Activated CD4-positive, alpha-beta T cell treated with anti-CD3 and anti-CD28 coated beads, Interleukin-2, amount 50 U/mL, for 16 hours (primary cell): ENCODE measurements at regions not wholly inside any gene's neighbourhood (a gene's known extent, or its start where the extent isn't known, plus 50 kb on each side); places are given as distances from the start of the nearest gene placed in this dataset.
"Not testable (repeated sequence)": the region's sequence is repeated elsewhere in the genome, so short reads cannot be mapped to it uniquely, and the experiment has no call there.

Experiments used
- DNase-seq: peaks from one replicate; pipeline ENCODE4 v3.0.0-alpha.2; 2020

DNA sequence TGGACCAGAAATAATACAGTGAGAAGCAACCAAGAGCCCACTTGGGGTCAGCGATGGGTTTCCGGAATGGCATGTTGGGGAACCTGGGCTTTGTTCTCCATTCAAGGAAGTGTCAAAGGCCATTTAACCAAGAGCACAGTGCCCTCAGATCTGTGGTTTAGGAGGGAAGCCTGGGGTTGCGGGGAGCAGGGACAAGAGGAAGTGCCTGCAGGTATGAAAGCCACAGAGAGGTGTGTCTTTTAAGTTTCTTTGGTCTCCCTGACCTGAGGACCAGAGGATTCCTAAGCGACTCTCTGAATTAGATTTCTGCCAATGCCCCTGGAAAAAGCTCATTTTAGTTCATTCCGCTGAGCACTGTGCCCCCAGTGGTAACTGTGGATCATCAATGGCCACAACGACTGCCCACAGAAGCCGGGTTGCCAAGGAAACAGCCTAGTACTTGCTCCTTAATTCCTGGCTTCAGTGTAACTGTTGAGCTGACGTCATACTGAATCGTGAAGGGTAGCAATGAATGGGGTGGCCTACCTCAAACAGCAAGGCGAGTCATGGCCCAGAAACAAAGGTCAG lies 107.3 kb upstream of the SPIN1 start:
- DNase-seq = no peak

DNA sequence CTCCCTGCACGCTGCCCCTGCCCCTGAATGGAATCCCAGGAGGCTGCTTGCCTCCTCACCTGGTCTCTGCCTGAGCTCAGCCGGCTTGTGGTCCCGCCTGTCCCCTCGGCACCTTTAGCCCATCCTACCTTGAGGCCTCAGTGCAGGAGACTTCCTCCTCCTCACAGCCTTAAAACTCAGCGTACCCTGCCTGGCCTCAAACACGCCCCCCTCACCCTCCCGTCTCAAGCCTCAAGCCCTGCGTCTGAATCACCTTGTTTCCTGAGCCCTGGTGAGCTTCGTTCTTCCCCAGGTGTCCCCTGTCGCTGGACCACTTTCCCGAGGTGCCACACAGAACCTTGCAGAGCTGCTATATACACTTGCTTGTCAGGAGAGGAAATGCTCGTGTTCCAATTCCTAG lies 110.2 kb upstream of the SPIN1 start:
- DNase-seq = no peak

DNA sequence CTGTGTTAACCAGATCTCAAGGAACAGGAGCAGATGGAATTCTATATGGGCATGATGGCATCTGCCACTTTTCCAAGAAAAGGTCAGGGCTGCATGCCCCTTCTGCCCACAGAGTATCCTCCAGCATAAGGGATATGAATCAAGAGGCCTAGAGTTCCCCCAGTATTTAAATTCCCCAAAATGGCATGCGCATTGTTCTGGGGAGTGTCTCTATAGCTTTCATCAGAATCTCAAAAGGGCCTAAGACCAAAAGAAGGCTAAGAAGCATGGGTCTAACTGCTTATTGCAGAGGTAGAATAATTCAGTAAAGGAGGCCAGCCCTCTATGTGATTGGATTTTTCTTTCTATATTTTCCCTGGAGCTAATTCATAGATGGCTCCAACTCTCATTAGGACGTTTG lies 114.2 kb upstream of the SPIN1 start:
- DNase-seq = no peak

DNA sequence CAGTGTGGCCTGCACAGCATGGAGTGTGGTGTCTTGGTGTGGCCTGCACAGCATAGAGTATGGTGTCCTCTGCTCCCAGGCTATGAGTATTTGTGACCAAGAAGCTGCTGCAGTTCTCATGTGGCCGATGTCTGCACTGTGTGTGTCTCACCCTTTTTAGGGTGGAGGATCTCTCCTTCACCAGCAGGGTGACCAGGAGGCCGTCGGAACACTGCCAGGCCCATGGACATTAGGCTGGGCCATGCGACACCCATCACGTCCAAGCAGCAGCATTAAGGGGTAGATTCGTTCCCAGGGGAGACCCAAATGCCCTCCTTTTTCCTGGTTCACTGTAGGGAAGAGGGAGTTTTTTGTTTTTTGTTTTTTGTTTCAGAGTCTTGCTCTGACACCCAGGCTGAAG lies 115.3 kb upstream of the SPIN1 start:
- DNase-seq = no peak

DNA sequence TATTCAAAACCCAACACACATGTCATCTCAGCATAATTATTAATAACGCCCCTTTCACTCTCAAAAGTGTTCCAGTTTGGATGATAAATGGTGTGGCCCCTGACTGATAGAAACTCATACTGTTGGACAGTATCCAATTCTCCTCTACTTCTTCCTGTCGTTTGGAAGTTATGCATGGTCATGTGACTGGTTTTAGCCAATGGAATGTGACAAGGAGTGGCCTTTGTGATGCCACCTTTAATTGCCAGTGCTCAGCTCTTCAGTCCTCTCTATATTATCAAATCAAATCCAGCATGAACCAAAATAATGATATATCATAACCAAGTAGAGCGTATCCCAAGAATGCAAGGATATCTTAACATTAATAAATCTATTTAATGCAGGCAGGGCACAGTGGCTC lies 117.8 kb upstream of the SPIN1 start:
- no peak for DNase-seq

DNA sequence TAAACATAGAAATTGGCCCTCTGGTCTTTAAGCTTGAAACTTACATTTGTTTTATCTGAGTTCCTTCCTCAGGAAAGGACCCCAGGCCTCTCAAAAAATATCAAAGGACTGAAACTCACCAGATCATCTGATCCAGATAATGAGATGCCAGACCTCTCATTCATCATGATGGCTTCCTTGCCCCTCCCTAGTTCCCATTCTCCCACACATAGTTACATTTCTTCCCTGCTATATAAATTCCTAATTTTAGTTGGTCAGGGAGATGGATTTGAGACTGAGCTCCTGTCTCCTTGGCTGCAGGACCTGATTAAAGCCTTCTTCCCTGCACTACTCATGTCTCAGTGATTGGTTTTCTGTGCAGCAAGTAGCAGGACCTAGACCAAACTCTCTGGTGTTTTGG lies 119.4 kb upstream of the SPIN1 start:
- DNase-seq = no peak

DNA sequence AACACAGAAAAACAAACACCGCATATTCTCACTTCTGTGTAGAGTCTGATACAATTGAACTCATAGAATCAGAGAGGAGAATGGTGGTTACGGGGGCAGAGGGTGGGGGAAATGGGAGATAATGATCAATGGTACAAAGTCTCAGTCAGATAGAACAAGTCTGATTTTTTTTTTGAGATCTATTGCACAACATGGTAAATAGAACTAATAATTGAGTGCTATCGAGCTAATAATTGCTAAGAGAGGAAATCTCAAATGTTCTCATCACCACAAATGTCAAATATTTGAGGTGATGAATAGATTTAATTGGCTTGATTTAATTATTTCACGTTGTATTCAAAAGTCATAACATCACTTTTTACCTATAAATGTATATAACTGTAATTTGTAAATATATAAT lies 121.0 kb upstream of the SPIN1 start:
- no peak for DNase-seq

DNA sequence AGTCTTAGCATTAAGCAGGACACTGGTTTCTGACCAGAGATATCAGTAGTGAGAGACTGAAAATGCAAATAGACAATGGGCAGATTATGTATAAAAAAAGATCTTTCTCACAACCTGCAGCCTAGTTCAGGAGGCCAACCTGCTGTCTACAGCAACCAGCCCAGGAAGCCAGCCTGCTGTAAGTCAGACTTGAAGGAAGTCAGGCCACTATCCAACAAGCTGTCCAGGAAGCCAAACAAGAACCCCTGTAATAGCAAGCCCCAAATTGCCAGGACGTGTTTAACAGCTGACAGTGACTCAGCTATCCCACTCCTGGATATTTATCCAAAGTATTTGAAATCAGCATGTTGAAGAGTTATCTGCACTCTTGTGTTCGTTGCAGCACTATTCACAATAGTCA lies 121.8 kb upstream of the SPIN1 start:
- no peak for DNase-seq

DNA sequence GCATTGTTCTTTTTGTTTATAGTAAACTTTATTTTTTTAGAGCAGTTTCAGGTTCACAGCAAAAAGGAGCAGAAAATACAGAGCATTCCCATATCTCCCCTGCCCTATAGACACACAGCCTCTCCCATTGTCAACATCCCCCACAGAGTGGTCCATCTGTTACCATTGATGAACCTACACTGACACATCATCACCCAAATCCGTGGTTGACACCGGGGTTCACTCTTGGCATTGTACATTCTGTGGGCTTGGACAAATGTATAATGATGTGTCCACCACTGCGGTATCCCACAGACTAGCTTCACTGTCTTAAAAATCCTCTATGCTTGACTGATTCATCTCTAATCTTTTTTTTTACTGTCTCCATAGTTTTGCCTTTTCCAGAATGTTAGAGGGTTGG lies 120.7 kb upstream of the SPATA31C2 start:
- DNase-seq = no peak

DNA sequence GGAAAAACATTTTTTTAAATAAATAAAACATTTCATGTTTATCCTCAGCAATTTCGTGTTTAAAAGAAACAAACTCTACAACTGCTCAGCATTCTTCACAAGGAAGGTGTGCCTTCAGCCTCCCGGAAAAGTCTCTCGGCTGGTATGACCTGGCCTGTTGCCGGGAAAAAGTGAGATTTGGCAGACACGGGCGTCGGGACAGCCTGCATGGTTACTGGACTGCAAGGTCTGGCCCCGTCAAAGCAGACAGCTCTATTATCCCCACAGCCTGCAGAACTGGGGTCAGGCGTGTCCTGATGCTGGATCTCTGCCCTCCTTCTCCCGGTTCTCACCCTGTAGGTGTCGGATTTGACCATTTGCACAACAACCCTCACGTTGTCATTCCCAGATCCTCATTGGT lies 120.3 kb upstream of the SPATA31C2 start:
- DNase-seq = no peak

DNA sequence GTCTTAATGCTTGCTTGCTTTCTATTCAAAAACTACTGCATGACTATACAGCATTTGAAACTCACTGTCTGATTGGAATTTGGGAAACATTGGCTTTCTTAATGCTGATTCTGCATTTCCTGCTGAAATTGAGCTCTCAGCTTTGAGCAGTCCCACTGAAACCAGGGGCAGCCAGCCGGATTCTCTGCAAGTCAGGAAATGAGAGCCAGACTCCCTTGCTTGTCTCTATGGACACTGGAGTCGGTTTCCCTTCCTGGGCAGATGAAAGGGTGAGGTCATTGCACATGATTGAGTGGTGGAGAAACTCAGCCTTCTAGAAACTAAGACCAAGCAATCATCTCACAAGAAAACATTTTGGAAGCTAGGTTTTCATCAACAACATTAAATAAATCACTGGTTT lies 119.7 kb upstream of the SPATA31C2 start:
- no peak for DNase-seq

DNA sequence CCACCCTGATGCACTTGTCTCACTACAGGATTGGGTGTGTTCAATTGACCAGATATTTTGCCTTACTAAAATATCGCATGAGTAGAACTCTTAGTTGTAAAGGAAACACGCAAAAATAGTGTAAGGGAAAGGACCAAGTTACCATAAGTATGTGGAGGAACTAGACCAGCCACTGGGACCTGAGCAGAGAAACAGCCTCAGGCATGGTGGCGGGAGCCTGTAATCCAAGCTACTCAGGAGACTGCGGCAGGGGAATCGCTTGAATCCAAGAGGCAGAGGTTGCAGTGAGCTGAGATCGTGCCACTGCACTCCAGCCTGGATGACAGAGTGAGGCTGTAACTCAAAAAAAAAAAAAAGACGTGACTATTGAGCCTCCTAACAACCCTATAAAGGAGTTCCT lies 117.9 kb upstream of the SPATA31C2 start:
- DNase-seq = no peak

DNA sequence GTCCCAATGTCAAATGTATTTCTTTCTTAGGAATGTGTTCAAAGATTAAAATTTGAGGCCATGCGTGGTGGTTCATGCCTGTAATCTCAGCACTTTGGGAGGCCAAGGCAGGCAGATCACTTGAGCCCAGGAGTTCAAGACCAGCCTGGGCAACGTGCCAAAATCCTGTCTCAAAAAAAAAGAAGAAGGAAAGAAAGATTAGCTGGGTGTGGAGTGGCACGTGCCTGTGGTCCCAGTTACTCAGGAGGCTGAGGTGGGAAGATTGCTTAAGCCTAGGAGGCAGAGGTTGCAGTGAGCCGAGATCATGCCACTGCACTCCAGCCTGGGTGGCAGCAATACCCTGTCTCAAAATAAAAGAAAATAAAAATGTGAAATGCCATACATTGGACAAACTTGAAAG lies 117.5 kb upstream of the SPATA31C2 start:
- DNase-seq = not testable (repeated sequence)

DNA sequence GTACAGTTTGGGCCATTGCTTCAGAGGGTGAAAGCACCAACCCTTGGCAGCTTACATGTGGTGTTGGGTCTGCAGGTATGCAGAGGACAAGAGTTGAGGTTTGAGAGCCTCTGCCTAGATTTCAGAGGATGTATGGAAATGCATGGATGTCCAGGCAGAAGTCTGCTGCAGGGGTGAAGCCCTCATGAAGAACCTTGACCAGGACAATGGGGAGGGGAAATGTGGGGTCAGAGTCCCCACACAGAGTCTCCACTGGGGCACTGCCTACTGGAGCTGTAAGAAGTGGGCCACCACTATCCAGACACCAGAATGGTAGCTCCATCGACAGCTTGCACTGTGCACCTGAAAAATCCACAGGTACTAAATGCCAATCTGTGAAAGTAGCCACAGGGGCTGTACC lies 113.6 kb upstream of the SPATA31C2 start:
- no peak for DNase-seq

DNA sequence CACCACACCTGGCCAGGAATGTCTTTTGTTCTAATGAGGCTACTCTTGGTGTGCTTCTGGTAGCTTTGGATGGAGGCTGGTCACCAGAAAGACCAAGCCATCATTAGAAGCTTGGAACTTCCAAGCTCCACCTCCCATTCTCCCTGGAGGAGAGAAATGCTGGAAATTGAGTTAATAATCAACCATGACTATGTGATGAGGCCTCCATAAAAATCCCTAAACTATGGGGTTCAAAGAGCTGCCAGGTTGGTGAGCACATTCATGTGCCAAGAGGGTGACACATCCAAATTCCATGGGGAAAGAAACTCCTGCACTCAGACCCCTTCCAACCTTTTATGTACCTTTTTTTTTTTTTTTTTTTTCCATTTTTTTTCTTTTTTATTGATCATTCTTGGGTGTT lies 105.5 kb upstream of the SPATA31C2 start:
- no peak for DNase-seq

DNA sequence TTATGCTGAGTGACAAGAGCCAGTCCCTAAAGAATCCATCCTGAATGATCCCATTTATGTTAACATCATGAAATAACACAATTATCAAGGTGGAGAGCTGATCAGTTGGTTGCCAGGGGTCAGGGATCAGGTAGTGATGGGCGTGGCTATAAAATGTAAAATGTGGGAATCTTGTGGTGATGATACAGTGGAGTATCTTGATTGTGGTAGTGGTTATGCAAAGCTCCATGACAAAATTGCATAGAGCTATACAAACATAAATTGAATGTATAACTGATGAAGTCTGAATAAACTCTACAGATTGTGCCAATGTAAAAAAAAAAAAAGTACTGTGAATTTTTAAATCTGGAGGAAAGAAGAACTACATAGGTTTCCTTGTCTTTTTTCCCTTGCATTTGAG lies 104.6 kb upstream of the SPATA31C2 start:
- no peak for DNase-seq

DNA sequence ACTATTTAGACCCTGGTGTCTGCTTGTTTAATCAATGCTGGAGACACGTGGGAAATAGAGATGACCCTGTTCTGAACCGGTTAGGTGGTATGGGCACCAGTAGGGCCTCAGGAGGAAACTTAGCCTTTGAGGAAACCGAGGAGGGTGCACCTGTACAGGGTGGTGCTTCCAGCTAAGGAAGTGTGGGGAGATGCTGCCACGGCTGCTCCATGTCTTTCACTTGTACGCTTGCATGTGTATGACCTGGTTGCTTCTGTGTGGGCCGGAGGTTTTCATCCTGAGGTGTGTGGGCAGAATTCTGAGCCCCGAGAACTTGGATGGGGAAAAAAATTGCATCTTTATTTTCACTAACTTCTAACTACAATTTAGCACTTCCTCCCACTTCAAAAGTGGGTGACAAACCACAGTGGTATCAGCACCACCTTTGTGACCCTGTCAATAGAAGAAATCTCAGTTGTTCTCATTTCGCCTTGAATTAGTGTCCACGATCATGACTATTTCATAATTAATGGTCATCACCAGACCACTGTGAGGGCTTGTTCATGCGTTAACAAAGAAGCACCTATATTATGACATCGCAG lies 99.8 kb upstream of the SPATA31C2 start:
- no peak for DNase-seq

DNA sequence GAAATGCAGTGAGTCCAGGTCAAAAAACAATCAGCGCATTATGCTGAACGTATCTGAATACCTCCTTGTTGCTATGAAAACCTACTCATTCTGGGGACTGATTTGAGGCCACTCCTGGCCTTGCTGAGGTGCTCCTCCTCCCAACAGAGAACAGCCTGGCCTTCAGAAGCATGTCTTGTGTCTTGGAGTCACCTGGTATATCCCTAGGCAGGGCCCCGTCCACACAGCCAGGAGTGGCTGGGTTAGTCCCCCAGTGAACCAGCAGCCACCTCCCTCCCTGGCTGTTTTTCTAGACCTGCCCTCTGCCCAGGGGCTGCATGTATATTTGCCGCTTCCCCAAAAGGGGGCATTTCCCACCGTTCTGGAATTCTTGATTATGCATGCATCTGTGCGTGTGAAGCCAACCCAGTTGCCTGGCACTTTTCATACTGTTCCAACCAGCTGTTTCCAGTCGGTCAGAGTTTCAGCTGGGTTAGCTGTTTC lies 99.2 kb upstream of the SPATA31C2 start:
- no peak for DNase-seq

DNA sequence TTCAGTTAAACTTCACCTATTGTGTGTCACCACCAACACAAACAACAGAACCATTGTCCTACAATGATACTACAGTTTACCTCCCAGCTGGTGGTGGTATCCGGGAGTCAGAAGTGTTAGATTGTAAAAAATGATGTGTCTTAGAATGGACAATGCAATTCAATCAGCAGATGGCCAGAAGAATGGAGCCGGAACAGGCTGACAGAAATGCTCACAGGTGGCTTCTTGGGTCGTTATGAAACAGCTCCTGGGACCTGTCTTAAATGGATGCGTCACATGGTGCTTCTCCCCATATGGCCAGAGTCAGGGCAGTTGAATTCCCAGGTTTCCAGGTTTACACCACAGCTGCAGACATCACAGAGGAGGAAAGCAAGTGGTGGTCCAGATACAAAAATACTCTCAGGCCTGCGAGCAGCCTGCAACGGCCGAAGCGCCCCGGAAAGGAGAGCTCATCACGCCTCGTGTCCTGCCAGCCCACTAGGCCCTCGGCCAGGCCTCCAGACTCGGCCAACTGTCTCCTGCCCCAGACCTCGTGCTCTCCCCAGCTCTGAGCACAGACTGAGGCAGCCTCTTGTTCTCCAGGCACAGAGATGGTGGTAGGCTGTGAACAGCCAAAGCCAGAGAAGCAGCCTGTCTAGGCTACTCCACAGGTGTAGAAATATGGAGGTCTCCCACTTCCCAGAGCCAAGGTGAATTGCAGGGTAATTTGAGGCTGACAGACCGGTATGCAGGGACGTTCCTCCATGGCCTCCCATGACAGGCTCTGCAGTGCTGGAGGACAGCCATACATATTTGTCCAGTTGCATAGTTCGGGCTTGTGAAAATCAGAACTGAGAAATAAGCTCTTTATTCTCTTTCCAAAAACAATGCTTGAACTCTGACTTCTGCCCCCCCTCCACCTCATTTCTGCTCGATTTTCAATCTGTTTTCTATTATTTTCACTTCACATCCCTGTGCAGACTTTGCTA lies 98.5 kb upstream of the SPATA31C2 start:
- no peak for DNase-seq

DNA sequence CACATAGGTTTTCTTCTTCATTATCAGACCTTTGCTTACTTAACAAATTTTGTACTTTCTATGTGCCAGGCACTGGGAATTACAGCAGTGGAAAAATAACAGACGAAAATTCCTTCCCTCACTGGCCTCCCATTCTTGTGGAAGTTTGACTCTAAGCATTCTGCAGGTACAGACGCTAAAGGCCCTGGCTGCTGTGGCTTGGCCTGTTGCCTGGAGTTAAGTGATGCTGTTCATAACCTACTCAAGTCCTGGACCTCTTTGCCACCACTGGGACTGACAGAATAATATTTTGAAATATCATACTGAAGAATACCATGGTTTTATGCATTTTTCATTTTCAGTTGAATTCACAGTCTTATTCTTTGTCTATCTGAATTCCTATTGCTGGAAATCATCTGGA lies 97.3 kb upstream of the SPATA31C2 start:
- no peak for DNase-seq

DNA sequence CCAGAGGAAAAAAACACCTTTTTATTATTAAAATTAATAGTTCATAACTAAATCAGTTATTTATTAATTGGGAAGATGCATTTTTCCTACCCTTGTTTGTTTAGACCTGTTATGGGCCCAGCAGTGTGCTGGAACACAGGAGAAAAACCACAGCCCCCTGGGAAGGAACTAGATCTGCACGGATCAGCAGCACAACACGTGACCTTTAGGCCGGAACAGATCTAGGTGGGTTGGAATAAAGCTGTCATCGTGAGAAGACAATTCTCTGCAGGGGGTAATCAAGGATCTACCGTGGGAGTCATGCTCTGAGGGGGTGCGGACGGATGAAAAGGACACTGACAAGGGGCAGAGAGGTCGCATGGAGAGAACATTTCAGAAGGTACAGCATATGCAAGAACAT lies 95.8 kb upstream of the SPATA31C2 start:
- no peak for DNase-seq

DNA sequence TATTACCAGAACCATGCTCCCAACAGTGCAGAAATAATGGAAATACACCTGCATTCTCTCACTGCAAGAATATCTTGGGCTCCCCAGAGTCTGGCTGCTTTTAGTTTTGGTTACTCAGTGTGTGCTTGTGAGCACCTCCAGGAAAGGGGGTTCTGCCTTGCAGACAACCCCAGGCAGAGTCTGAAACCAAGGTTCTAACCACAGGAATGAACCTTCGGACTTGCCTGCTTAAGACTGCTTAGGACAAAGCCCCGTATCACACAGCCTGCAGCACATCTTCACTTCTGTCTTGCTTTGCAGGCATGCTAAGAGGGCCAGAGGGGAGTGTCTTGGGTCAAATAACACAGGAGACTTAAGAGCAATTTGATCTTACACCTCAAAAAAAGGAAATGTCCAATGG lies 94.8 kb upstream of the SPATA31C2 start:
- no peak for DNase-seq

DNA sequence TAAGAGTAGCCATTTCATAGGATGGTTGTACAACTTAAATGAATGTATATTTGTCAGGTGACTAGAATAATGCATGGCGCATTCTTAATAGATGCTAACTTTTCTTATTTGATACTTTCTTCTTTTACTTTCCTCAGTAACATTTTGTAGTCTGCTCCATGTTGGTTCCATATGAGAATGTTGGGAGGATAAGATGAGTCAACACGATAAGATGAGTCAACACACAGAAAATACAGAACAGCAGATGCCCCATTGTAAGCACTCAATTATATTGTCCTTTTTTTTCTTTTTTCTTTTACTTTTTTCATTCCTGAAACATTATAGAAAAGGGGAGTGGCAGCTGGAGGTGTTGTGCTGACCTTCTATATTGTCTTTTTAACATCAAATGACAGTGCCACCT lies 92.3 kb upstream of the SPATA31C2 start:
- DNase-seq = no peak

DNA sequence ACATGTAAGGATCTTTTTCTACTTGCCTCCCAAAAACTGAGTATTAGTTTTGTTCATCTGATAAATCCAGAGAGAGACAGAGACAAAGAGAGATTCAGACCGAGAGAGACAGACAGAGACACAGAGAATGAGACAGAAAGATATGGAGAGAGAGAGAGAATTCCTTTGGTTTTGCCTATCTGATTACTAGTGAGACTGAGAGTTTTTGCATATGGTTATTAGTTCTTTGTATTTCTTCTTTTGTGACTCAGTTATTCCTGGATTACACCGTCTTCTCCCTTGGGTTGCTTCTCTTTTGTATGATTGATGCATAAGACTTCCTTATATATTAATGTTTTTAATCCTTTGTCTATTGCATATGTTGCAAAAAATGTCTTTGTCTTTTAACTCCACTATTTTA lies 91.2 kb upstream of the SPATA31C2 start:
- DNase-seq = no peak
